Body of pancreas (tissue), 4 donors: ENCODE measurements at regions not wholly inside any gene's neighbourhood (a gene's known extent, or its start where the extent isn't known, plus 50 kb on each side); places are given as distances from the start of the nearest gene placed in this dataset.
A peak's percentile ranks its signal among the peaks of the same experiment; 100 is the strongest.

ENCODE experiments used
- ATAC-seq: fragments of 150-250 bp; one replicate; pipeline ENCODE4 v1.9.1; 2016
- DNase-seq, 4 donors: peaks; one replicate each; pipeline ENCODE4 v3.0.0-alpha.2; 2019
- H3K27ac ChIP-seq, 4 donors: fragments of 200-600 bp; sonication (generic); 1 replicate in 3 of 4; 2 replicates in 1 of 4; pipeline versions ENCODE4 v1.5.1 to v1.6.1; 2016 to 2019; ENCODE audit warnings: mild to moderate bottlenecking in 1 of 4, mixed read lengths in 1 of 4, moderate library complexity in 1 of 4
- H3K27me3 ChIP-seq, 2 donors: fragments of 200-600 bp; sonication (generic); one replicate each; pipeline ENCODE4 v1.6.0; 2016; ENCODE audit warnings: mild to moderate bottlenecking in 1 of 2
- H3K36me3 ChIP-seq, 2 donors: fragments of 200-600 bp; sonication (generic); replicated peaks in 1 of 2; 2 replicates each; pipeline ENCODE4 v1.5.1; 2016; ENCODE audit warnings: low read depth in 2 of 2; ENCODE audit not compliant: insufficient read depth in 1 of 2
- H3K4me1 ChIP-seq: fragments of 200-600 bp; sonication (generic); one replicate; pipeline ENCODE4 v1.6.0; 2016
- H3K4me3 ChIP-seq, 2 donors: fragments of 200-600 bp; sonication (generic); 1 replicate in 1 of 2; 2 replicates in 1 of 2; pipeline ENCODE4 v1.5.1; 2016 to 2019
- H3K9me3 ChIP-seq, 3 donors: fragments of 200-600 bp; sonication (generic); 1 replicate in 2 of 3; 2 replicates in 1 of 3; pipeline ENCODE4 v1.5.1; 2016
- POLR2A ChIP-seq, 3 donors: fragments of 450-650 bp; IDR thresholded peaks; one replicate each; pipeline ENCODE4 v1.6.1; 2016; ENCODE audit warnings: antibody characterized with exemption in 3 of 3, mild to moderate bottlenecking in 2 of 3
- WGBS, 2 donors: methylation state at CpG; one replicate each; pipeline ENCODE4 v1.1.5; 2017; 5-methylcytosine and 5-hydroxymethylcytosine counted together
- intact Hi-C: fragments of 100-400 bp; cut with DNase I; formaldehyde crosslinking; loops from one replicate; pipeline ENCODE4 v1.15.1; 2023
- TF ChIP-seq, protein P1 (sequence below), 7 experiments: fragments of 450-650 bp in 4 of 7; fragments of 200-600 bp in 3 of 7; sonication (generic) in 3 of 7; IDR thresholded peaks; one replicate each; pipeline ENCODE4 v1.5.1; 2016 to 2019; ENCODE audit warnings: antibody characterized with exemption in 7 of 7

DNA sequence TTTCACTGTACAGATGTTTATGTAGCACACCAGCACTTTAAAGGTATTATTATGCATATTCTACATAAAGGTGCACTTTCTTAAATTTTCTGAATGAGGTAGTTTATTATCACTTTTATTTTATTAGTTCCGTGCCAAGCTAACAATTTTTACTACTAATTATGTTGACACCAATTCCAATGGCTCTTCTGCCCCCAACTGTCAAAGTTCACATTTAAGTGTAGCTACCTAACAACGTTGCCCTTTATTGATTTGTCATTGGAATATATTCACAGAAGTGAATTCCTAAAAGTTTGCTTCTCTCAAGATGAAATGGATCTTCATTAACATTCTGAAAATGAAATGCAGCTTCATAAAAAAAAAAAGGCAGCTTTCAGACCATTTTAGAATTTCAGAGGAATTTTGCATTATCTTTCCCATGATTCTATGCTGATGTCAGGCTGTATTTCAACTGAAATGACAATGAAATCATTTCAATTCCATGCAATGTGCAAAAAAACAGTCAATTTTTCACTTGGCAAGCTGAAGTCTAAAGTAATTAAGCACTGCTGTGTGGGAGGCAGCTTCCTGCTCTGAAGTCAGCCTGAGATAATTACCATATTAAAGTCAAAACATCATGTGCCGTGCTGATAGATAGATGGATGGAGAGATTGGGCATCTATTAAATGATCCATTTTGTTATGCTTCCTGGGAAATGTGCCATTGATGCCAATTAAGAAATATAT lies 229.2 kb downstream of the TTLL7 start:
- intact Hi-C loops: no loop called here
- no peaks in the 10 kb centered on the region for H3K36me3 ChIP-seq
- WGBS, 2 donors: 28 to 36% methylated on average over 3 of the region's 3 CpGs
- H3K4me3 ChIP-seq: no peak overlapping the region
- no peaks in the 10 kb centered on the region for H3K9me3 ChIP-seq
- H3K4me1 ChIP-seq: peaks cover 24% of the 10 kb centered on the region
- no peak for TF ChIP-seq POLR2A (IDR thresholded peaks at IDR 0.05)
- TF ChIP-seq, protein P1, sequence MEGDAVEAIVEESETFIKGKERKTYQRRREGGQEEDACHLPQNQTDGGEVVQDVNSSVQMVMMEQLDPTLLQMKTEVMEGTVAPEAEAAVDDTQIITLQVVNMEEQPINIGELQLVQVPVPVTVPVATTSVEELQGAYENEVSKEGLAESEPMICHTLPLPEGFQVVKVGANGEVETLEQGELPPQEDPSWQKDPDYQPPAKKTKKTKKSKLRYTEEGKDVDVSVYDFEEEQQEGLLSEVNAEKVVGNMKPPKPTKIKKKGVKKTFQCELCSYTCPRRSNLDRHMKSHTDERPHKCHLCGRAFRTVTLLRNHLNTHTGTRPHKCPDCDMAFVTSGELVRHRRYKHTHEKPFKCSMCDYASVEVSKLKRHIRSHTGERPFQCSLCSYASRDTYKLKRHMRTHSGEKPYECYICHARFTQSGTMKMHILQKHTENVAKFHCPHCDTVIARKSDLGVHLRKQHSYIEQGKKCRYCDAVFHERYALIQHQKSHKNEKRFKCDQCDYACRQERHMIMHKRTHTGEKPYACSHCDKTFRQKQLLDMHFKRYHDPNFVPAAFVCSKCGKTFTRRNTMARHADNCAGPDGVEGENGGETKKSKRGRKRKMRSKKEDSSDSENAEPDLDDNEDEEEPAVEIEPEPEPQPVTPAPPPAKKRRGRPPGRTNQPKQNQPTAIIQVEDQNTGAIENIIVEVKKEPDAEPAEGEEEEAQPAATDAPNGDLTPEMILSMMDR (IDR thresholded peaks at IDR 0.05): no peak
- no peaks in the 10 kb centered on the region for H3K27me3 ChIP-seq
- DNase-seq: no peak
- H3K27ac ChIP-seq: no peak overlapping the region
- ATAC-seq: no peak

DNA sequence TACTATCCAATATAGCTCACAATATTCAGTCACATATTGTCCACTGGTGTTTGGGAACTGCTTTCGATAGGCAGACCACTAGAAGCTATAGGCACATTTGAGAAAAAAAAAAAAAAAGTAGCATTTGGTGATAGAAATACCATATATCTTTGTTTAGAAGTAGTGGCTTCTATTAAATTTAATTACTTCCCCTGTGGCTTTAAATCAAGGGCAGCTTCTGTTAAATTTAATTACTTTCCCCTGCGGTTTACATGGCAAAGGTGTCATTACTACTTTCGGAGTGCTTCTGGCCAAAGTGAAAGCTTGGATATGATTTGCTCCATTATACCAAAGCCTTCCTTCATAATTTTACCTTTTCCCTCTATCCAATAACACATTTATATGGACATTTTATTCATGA lies 229.9 kb downstream of the TTLL7 start:
- DNase-seq: no peak
- Histone ChIP-seq H3K4me1 (peaks cover 31% of the 10 kb centered on the region), H3K36me3 (no peaks in the 10 kb centered on the region), H3K27ac (no peak overlapping the region), H3K4me3 (no peak overlapping the region), H3K9me3 (no peaks in the 10 kb centered on the region), H3K27me3 (no peaks in the 10 kb centered on the region)
- intact Hi-C loops: no loop called here
- WGBS, 2 donors: 69 to 79% methylated on average over 3 of the region's 3 CpGs
- ATAC-seq: no peak
- no peak for TF ChIP-seq POLR2A (IDR thresholded peaks at IDR 0.05)
- TF ChIP-seq, protein P1 (IDR thresholded peaks at IDR 0.05): no peak

DNA sequence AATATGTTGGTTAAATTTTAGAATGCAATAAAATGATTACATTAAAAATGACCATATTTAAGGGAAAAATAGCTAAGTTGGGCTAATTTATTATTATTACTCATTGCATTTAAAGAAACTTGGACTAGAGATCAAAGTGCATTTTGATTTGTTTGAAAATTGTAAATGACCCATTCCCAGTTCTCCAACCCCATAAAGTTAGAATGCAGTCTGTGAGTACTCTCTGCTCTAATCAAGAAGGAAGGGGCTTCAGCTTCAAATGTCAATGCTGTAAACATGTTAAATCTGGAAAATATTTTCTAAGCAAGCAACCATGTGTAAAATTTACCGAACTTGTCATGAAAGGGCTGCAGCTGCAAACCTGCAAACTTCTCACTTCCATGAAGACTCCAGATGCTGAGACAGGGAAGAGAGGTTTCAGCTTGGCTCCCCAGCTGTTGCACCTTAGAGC lies 232.7 kb downstream of the TTLL7 start:
- peaks cover 46% of the 10 kb centered on the region for H3K4me1 ChIP-seq
- H3K27me3 ChIP-seq: no peaks in the 10 kb centered on the region
- DNase-seq (no peak), ATAC-seq (no peak)
- no peaks in the 10 kb centered on the region for H3K36me3 ChIP-seq
- 23 to 31% methylated on average over 1 of the region's 1 CpG for WGBS, 2 donors
- no peaks in the 10 kb centered on the region for H3K9me3 ChIP-seq
- intact Hi-C loops: no loop called here
- H3K4me3 ChIP-seq: no peak overlapping the region
- H3K27ac ChIP-seq: no peak overlapping the region
- TF ChIP-seq POLR2A (IDR thresholded peaks at IDR 0.05): no peak
- TF ChIP-seq, protein P1 (IDR thresholded peaks at IDR 0.05): no peak

DNA sequence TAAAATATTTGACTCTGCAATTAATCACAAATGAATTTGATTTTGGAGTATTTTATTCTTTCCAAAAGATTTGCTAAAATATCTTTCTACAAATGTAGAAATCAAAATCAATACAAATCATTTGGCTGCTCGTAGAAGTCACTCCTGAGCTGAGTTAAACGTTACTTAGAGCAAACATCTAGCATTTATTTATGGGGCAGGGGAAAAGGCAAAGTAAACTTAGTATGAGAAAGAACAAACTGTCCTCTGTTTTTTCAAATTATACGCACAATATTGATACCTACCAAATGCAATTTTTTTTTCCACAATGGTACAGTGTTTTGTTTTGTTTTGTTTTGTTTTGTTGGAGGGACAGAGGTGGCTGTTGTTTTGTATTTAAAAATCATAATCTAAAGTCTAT lies 233.8 kb downstream of the TTLL7 start:
- WGBS, 2 donors: 10 to 20% methylated on average over 3 of the region's 3 CpGs
- Histone ChIP-seq H3K27me3 (no peaks in the 10 kb centered on the region), H3K4me3 (no peak overlapping the region), H3K9me3 (no peaks in the 10 kb centered on the region), H3K4me1 (peaks cover 46% of the 10 kb centered on the region), H3K27ac (peak overlapping the region in 3 of 4 donors; percentile 27 to 66 (median 35)), H3K36me3 (no peaks in the 10 kb centered on the region)
- DNase-seq: no peak
- TF ChIP-seq, protein P1 (IDR thresholded peaks at IDR 0.05): no peak
- TF ChIP-seq POLR2A (IDR thresholded peaks at IDR 0.05): no peak
- ATAC-seq: peak; percentile 73
- intact Hi-C loops: no loop called here

DNA sequence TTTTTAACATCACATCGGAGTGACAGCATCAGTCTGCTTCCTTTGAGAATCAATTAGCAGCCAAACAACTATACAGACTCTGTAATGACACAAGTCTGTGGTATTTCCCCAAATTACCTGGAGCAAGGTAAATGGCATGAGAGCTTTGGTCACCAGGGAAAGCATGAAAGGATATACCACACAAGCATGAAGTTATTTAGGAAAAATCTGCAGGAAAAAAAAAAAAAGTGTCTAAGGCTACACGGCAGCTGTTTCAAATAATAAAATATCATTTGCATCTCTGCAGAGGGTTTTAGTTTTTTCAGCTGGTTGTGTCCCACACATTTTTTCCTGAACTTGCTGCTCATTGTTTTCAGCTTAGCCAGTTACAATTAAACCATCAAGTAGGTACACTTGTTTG lies 234.7 kb downstream of the TTLL7 start:
- no peak for ATAC-seq
- no peak for TF ChIP-seq POLR2A (IDR thresholded peaks at IDR 0.05)
- TF ChIP-seq, protein P1 (IDR thresholded peaks at IDR 0.05): no peak
- Histone ChIP-seq H3K36me3 (no peaks in the 10 kb centered on the region), H3K9me3 (no peaks in the 10 kb centered on the region), H3K4me3 (no peak overlapping the region), H3K27me3 (no peaks in the 10 kb centered on the region), H3K4me1 (peaks cover 40% of the 10 kb centered on the region), H3K27ac (peak overlapping the region in 3 of 4 donors; percentile 27 to 66 (median 36))
- intact Hi-C loops: no loop called here
- DNase-seq: no peak
- WGBS, 2 donors: 31 to 54% methylated on average over 2 of the region's 2 CpGs
